DMS153 (cell line): ENCODE measurements at regions not wholly inside any gene's neighbourhood (a gene's known extent, or its start where the extent isn't known, plus 50 kb on each side); places are given as distances from the start of the nearest gene placed in this dataset.
"Not testable (repeated sequence)": the region's sequence is repeated elsewhere in the genome, so short reads cannot be mapped to it uniquely, and the experiment has no call there.

Experiments
- DNase-seq: peaks from one replicate; lab custom pipeline; 2025; lab: John Stamatoyannopoulos, UW

GRCh38 chr2:180829836-180830235, 150.6 kb upstream of the UBE2E3 start:
- no peak for DNase-seq

- DNase-seq: no peak
These were observed 151.1 kb upstream of the UBE2E3 start for GRCh38 chr2:180829261-180829660.

- DNase-seq: no peak
These were observed 151.6 kb upstream of the UBE2E3 start for GRCh38 chr2:180828756-180829155.

DNA sequence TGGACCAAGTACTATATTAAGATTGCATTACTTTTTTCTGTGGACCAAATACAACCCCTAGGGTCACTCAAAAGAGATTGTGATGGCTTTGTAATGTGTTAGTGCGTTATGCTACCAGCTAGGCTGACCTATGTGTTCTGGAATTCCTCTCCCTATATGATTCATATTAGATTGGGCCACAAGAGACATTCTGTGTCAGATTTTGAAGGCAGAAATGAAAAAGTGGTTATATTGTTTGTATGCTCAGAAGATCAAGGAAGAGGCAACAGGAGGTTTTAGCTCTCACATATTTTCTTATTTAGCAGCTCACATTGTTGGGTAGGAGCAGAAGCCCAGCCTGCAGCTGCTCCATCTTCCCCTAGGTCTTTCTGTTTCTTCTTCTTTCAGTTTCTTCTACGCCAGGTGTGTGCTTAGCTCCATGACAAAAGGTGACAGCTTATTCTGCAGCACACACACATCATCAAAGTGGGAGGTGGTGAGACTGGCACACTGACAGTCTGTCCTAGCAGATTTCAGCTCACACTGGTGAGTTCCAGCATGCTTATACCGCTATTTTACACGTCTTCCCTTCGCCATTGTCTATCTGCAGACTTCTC, 156.8 kb upstream of the UBE2E3 start:
- DNase-seq: no peak

DNA sequence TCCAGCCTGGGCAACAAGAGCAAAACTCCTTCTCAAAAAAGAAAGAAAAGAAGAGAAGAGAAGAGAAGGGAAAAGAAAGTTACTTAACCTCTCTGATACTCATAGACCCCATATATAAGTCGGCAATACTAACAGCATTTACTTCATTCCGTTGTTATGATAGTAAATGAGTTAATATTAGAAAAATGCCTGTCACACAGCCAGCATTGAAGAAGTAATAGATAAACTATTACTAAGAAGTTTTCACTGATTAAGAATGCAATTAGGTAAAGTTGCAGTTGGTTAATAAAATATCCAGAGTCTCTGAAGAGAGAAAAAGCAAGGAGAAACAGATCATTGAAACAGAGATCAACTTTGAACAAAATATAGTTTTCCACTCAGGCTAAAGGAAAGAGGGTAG, 161.3 kb upstream of the UBE2E3 start:
- DNase-seq: no peak

DNA sequence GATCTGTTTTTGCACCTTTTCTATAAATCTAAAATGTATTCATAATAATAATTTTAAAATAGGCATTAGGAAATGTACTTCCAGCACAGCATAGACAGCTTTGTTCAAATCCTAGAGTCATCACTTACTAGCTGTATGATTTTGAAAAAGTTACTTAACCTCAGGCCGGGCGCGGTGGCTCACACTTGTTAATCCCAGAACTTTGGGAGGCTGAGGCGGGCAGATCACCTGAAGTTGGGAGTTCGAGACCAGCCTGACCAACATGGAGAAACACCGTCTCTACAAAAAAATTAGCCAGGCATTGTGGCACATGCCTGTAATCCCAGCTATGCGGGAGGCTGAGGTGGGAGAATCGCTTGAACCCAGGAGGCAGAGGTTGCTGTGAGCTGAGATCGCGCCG, 161.7 kb upstream of the UBE2E3 start:
- DNase-seq: not testable (repeated sequence)

DNA sequence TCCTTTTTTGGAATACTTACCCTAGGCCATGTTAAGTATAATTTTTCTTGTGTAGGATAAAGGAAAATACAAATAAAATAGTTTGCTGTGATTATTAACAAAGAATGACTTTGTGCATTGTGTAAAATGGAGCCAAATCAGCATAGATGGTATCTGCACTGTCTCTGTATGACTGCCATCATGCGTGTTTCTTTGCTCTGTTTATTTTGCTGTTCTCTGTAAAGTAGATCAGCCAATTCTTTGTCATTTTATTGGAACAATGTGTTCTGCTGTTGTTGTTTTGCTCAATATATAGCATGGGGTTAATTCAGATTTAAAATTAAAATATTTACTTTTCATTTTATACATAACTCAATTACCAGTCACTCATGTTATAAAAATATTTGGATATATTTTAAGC, 181.3 kb upstream of the UBE2E3 start:
- no peak for DNase-seq

DNA sequence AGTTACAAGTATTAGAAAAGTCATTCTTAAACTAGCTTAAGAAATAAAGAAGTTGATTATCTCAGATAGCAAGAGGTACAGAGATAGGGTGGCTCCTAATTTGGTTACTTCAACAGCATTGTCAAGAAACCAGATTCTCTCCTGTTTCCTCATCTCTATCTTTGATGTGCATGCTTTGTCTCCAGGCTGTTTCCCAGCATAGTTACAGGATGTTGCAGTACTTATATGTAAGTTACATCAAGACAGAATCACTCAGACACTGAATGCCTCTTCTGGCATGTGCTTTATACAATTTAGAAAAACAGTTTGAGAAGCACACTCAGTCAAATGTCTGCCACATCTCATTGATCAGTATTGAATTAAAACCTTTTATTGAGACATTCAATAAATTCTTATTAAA, 189.5 kb upstream of the UBE2E3 start:
- DNase-seq: no peak

GRCh38 chr2:180787330-180787729, 193.1 kb upstream of the UBE2E3 start:
- no peak for DNase-seq

DNA sequence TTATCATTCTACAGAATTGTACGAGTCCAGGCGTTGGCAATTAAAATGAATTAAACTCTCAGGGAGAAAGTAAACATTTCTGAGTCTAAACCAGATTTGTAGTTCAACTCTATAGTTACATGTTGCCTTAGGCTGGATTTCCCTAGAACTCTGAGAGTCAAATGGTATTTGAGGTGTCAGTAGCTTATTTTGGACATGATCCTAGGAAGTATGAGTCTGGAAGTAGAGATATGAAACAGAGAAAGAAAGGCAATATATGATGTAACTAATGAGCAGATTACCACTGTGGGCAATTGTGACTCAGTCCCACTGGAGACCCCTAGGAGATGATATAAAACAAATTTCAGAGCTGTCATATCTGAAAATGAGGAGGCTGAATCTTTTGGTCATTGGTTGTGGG, 199.1 kb upstream of the UBE2E3 start:
- no peak for DNase-seq

DNA sequence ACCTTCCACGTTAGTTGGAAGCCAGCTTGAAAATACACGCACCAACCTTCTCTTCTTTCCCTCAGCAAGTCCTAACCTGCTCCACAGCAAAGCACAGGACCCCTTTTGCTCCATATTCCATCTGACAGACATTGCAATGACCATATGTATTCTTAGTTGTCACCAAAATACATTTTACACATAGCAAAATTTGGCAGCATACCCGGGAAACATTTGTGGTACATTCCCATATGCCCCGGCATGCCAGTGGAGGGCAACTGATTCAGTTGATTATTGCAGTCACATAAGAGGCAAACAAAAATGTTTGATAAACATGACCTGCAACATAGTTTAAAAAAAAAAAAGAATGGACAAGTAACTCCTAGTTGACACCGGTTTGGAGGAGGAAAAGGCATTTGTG, 202.1 kb upstream of the UBE2E3 start:
- no peak for DNase-seq

DNA sequence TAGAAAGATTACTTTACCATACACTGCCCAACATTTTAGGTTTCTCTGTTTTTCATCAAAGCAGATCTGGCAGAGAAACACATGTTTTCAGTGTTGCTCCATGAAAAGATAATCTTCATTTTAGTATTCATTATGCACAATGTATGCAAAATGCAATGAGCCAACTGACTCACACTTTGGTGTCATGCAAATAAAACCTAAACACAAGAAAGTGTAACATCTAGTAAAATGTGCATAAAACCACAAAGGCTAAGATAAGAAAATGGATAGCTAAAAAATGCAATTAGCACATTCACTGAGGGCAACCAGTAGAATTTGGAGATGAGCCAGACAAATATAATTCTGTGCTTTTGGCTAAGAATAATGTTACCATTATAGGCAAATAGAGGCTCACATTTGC, 203.5 kb upstream of the UBE2E3 start:
- no peak for DNase-seq

GRCh38 chr2:180775711-180776110, 204.7 kb upstream of the UBE2E3 start:
- DNase-seq: no peak

DNA sequence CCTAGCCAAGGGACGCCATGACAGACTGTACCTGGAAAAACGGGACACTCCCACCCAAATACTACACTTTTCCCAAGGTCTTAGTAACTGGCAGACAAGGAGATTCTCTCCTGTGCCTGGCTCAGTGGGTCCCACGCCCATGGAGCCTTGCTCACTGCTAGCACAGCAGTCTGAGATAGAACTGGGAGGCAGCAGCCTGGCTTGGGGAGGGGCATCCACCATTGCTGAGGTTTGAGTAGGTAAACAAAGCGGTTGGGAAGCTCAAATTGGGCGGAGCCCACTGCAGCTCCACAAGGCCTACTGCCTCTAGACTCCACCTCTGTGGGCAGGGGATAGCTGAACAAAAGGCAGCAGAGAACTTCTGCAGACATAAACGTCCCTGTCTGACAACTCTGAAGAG, 215.1 kb upstream of the UBE2E3 start:
- not testable (repeated sequence) for DNase-seq

GRCh38 chr2:180763263-180763989, 217.0 kb upstream of the UBE2E3 start:
- DNase-seq: peak; percentile 72

- no peak for DNase-seq
These were observed 219.2 kb upstream of the UBE2E3 start for GRCh38 chr2:180761224-180761623.

GRCh38 chr2:180759631-180760030, 220.8 kb upstream of the UBE2E3 start:
- DNase-seq: no peak

DNA sequence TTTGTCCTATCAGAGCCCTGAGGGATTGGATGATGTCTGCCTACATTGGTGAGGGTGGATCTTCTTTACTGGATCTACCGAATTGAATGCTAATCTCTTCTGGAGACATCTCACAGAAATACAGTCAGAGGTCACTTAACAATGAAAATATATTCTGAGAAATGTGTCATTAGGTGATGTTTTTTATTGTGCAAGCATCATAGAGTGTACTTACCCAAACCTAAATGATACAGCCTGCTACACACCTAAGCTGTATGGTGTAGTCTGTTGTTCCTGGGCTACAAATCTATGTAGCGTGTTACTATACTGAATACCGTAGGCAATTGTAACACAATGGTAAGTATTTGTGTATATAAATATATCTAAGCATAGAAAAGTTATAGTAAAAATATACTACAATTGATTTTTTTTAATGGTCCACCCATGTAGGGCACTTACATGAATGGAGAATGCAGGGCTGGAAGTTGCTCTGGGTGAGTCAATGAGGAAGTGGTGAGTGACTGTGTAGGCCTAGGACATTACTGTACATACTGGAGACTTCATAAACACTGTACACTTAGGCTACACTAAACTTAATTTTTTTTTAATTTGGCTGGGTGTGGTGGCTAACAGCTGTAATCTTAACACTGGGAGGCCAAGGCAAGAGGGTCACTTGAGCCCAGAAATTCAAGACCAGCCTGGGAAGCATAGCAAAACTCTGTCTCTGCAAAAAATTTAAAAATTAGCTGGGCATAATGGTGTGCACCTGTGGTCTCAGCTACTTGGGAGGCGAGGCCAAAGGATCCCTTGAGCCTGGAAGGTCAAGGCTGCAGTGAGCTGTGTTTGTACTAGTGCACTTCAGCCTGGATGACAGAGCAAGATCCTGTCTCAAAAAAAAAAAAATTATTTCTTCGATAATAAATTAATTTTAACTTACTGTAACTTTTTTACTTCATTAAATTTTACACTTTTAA, 226.3 kb upstream of the UBE2E3 start:
- DNase-seq: no peak

DNA sequence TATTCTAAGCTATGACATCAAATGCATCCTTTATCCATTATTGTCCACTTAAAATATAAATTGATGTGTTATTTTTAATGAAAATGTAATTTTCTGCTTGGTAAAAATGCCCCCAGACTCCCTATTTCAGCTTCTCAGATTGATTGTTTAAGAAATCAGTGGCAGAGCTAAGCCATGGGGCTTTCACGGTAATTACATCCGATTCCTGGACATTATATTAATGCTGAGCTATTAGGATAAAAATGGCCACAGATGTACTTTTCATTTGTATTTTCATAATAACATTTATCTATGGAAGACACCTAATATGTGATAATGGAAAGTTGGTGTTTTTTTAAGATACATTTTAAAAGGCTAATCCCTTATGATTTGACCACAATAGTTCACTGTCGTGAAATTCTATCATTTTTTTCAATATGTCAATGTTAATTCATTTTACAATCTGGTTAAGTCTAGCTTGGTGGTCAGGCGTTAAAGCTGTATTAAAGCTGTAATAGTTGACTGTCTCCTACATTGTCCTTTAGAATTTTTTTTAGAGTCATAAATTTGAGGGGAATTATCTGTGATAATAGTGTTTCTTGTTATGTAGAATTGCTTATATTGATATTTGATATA, 229.0 kb upstream of the UBE2E3 start:
- DNase-seq: no peak

DNA sequence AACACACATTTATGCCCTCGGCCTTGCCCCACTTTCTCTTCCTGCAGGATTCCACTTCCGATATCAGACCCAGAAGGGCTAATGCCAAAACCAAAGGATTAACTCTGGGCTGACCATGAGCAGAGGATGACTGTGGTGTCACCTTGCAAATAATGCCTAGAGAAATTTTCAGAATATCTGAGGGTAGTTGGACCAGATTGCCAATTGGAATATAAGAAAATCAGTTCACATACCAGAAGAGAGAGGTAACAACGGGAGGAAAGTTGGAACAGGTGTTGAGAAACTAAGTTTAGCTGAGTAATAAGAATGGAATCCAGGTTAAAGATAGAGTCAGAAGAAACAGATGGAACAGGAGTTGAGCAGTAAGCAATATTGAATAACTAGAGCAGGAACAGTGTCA, 232.7 kb upstream of the UBE2E3 start:
- DNase-seq: no peak

DNA sequence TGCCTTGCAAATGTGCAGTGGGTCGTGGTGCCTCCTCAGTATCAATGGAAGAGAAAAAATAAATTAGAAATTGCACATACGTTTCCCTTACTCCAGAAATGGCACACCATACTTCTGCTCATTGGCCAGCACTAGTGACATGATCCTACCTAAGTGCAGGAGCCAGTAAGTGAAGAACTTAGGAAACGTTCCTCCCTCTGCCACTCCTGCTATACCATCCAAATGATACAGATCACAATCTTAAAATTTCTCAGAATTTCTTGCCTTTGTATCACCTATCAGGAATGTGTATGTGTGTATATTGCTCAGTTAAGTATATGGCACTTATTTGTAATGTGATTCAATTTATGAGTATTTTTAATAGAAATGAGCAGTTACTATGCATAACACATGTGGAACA, 237.0 kb upstream of the UBE2E3 start:
- DNase-seq: no peak

DNA sequence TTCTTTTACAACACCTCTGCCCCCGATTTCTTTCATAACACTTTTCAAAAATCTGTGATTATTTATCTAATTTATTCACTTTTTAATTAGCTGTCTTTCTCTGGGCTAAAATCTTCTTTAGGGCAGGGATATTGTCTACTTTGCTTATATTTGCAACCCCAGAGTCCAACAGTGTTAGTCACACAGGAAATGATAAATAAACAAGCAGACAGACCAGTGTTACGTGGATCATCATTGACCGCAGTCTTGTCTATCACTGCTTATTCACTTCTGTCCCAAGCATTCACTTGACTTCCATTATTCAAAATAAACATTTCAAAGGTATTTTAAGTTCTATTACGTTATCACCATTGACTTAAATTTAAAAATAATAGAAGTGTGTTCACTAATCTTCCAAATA, 237.6 kb upstream of the UBE2E3 start:
- DNase-seq: no peak

DNA sequence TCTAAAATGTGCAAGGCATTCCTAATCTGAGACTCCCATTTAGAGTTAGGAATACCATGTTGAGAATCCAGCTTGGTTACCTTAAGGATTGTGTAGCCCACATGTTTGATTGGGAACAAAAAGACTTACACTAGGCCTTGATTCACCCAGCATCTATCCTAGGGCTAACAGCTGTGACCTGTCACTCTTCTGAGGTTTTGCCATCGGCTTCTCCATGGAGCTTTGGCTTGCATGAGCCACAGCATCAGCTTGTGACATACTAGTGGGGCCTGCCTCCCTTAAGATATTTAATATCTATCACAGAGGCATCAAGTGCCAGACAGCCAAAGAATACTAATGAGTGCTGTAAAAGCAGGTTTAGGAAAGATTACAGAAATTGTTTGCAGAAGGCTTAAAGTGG, 241.3 kb upstream of the UBE2E3 start:
- DNase-seq: no peak
